ENCODE measurements at regions not wholly inside any gene's neighbourhood (a gene's known extent, or its start where the extent isn't known, plus 50 kb on each side); places are given as distances from the start of the nearest gene placed in this dataset.

DNA sequence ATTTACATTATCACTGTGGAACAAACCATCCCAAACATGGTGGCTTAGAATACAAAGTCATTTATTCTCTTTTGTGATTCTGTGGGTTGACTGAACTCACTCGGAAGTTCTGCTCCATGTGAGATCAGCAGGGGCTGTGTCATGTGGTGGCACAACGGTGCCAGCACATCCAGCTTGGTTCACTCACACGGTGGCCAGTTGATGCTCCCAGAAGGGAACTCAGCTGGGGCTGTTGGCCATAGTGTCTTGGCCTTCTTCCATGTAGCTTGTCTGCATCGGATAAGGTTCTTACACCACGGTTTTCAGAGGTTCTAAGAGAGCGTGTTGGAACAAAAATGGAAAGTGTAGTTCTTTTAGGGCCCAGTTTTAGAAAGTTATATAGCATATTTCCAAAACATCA, 312.7 kb downstream of the DMRT2 start:
- no peak overlapping the region for H3K27ac Mint-ChIP-seq
- POLR2A ChIA-PET: no interaction called here
- DNase-seq (no peak), ATAC-seq (no peak)
- peaks cover 0 to 9% (median 3%) of the 10 kb centered on the region in 5 donors for H3K27me3 Mint-ChIP-seq
- H3K36me3 Mint-ChIP-seq: no peaks in the 10 kb centered on the region
- H3K4me1 Mint-ChIP-seq: peaks cover 0 to 13% (median 3%) of the 10 kb centered on the region in 4 donors
- H3K9me3 Mint-ChIP-seq: peaks cover 0 to 4% (median 0%) of the 10 kb centered on the region in 9 donors
- no peak overlapping the region for H3K4me3 Mint-ChIP-seq

DNA sequence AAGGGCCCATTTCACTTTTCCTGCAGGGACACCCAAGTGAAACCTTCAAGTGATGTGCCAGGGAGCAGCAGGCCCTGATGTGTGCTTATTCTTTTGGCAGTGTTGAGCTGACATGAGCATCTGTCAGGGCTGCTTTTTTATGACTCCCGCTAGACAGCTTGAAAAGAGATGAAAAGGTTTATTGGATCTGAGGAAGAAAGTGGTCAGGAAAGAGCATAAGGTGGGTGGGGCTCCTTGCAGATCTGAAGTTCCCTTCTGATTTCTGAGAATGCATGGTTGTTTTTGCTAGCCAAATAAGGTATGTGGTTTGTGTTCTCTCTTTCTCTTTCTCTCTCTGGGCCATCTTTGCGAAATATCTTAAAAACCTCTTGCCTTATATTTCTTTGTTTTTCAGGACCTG, 316.1 kb downstream of the DMRT2 start:
- Mint-ChIP-seq H3K27me3 (peaks cover 0 to 9% (median 3%) of the 10 kb centered on the region in 5 donors), H3K4me1 (peaks cover 0 to 13% (median 3%) of the 10 kb centered on the region in 4 donors), H3K27ac (peak overlapping the region in 5 of 10 donors; percentile 13 to 73 (median 23)), H3K36me3 (no peaks in the 10 kb centered on the region), H3K9me3 (peaks cover 0 to 4% (median 0%) of the 10 kb centered on the region in 9 donors), H3K4me3 (peak overlapping the region in 3 of 10 donors; percentile 2 to 18 (median 9))
- POLR2A ChIA-PET: no interaction called here
- ATAC-seq: peak in 1 of 2 donors; percentile 22
- DNase-seq: peak in 2 of 10 donors; percentile 30 to 35

DNA sequence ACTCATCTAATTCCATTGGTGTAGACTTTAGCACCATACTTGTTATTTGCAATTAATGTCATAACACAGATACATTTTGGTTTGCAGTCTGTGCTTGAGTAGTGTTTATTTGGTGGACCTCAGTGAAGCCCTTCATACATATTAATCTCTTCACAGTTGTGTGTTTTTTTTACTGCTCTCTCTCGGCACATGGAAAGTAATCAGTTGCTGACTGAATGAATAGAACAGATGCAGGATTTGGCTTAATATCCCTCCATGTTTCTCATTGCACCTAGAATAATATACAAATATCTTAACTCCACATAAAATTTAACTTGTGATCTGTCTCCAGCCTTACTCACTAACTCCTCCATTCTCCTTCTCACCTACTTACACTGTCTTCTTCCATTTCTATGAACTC, 319.1 kb downstream of the DMRT2 start:
- Mint-ChIP-seq H3K4me3 (no peak overlapping the region), H3K9me3 (no peaks in the 10 kb centered on the region), H3K36me3 (no peaks in the 10 kb centered on the region), H3K27ac (no peak overlapping the region), H3K27me3 (no peaks in the 10 kb centered on the region), H3K4me1 (peaks cover 0 to 13% (median 3%) of the 10 kb centered on the region in 4 donors)
- ATAC-seq (no peak), DNase-seq (no peak)
- POLR2A ChIA-PET: no interaction called here

DNA sequence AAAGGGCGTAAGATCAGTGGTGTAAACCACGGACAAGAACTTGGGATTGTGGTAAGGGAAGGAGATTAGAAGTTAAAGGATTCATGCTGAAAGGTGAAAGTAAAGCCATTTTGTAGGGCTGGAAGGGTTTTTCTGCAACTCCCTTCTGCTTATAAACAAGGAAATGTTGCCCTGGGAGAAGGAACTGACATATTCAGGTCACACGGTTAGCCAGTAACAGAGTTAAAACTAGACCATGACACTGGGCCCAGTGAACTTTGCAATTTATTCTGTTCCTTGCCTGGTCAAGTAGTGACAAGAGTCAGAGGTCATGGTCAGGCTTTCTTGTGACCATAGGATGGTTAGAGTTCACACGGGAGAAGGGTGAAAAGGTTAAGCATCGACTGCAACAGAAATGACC, 323.3 kb downstream of the DMRT2 start:
- DNase-seq (no peak), ATAC-seq (no peak)
- Mint-ChIP-seq H3K27me3 (no peaks in the 10 kb centered on the region), H3K4me1 (no peaks in the 10 kb centered on the region), H3K27ac (no peak overlapping the region), H3K36me3 (no peaks in the 10 kb centered on the region), H3K4me3 (no peak overlapping the region), H3K9me3 (no peaks in the 10 kb centered on the region)
- POLR2A ChIA-PET: no interaction called here

DNA sequence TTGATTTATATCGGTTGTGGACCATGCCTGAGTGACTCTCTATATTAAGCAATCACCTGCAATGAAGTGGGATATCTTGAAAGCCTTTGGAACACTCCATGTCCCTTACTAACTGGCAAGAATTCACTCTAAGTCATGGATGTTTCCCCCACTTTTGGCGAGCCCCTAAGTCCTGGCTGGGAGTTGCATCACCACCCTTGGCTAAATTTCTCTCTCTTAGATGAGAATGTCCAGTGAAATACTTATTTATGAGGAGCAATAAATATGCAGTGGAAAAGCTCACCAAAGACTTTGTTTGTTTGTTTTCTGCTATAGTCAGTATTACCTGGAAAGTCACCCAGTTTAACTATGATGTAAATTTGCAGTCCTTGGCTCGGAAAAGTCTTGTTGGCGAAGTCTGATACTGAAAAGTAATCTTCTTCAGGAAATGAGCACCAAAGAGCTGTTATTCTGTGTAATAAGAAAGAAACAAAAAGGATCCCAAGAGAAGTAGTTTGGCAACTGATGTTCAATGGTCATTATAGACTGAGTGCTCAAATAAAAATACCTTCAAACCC, 333.8 kb downstream of the DMRT2 start:
- POLR2A ChIA-PET: no interaction called here
- Mint-ChIP-seq H3K27me3 (peaks cover 0 to 1% (median 0%) of the 10 kb centered on the region in 5 donors), H3K27ac (no peak overlapping the region), H3K4me1 (no peaks in the 10 kb centered on the region), H3K9me3 (peaks cover 0 to 2% (median 0%) of the 10 kb centered on the region in 9 donors), H3K36me3 (no peaks in the 10 kb centered on the region), H3K4me3 (no peak overlapping the region)
- DNase-seq (no peak), ATAC-seq (no peak)

DNA sequence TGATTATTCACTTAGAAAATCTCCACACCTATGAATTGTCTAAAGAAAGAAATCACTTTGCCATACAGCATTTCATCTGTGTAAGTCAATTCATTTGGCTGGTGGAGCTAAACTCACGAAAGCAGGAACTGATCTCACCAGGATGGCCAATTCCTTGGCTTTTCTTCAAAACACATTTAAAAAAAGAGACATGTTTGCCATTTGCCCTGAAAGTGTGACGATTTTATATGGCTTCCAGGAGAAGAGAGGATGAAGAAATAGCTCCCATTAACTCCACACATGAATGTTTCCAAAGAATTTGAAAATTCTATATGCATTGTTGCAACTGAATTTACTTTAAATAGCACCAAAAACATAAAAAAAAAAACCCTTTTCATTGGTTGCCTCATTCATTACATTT, 334.7 kb downstream of the DMRT2 start:
- Mint-ChIP-seq H3K27ac (no peak overlapping the region), H3K4me3 (no peak overlapping the region), H3K36me3 (no peaks in the 10 kb centered on the region), H3K4me1 (no peaks in the 10 kb centered on the region), H3K9me3 (peaks cover 0 to 2% (median 0%) of the 10 kb centered on the region in 9 donors), H3K27me3 (peaks cover 0 to 1% (median 0%) of the 10 kb centered on the region in 5 donors)
- DNase-seq: no peak
- POLR2A ChIA-PET: no interaction called here
- no peak for ATAC-seq

DNA sequence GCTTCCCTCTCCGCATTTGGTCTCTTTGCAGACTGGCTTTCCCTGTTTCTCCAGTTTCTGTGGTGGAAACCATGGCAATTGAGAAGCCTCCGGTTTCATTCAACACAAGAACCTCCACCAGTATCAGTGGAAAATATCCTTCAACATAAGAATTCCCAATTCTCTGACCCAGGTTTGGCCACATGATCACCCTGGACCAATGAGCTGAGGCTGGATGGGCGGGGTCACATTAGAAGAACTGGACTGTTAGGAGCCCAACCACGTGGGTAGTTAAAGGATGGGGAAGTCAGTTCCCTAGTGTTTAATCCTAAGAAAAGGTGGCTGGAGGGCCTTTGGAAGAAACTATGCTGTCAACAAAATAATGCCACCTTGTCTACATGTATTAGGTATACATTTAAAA, 336.3 kb downstream of the DMRT2 start:
- H3K4me3 Mint-ChIP-seq: no peak overlapping the region
- ATAC-seq: no peak
- POLR2A ChIA-PET: no interaction called here
- H3K9me3 Mint-ChIP-seq: no peaks in the 10 kb centered on the region
- no peak overlapping the region for H3K27ac Mint-ChIP-seq
- peaks cover 0 to 4% (median 0%) of the 10 kb centered on the region in 5 donors for H3K27me3 Mint-ChIP-seq
- no peaks in the 10 kb centered on the region for H3K4me1 Mint-ChIP-seq
- no peak for DNase-seq
- no peaks in the 10 kb centered on the region for H3K36me3 Mint-ChIP-seq

DNA sequence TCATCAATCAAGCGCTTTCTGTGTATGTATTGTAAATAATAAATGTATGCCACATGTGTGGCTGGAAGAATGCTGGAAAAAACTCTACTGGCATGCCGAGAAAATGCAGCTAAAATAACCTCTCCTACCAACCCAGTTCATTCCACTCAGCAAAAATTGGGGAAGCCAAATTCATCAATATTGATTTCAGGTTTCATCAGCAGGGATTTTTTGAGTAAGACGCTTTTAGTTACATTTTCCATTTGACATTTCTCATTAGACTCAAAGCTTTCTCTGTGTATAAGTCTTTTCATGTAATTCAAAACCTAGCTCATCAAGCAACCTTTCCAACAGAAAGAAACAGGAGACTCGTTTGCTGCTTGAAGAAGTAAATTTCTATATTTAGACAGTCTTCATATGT, 338.1 kb downstream of the DMRT2 start:
- Mint-ChIP-seq H3K4me3 (no peak overlapping the region), H3K9me3 (peaks cover 0 to 1% (median 0%) of the 10 kb centered on the region in 9 donors), H3K4me1 (no peaks in the 10 kb centered on the region), H3K27me3 (peaks cover 0 to 6% (median 0%) of the 10 kb centered on the region in 5 donors), H3K36me3 (no peaks in the 10 kb centered on the region), H3K27ac (no peak overlapping the region)
- POLR2A ChIA-PET: no interaction called here
- DNase-seq (no peak), ATAC-seq (no peak)

DNA sequence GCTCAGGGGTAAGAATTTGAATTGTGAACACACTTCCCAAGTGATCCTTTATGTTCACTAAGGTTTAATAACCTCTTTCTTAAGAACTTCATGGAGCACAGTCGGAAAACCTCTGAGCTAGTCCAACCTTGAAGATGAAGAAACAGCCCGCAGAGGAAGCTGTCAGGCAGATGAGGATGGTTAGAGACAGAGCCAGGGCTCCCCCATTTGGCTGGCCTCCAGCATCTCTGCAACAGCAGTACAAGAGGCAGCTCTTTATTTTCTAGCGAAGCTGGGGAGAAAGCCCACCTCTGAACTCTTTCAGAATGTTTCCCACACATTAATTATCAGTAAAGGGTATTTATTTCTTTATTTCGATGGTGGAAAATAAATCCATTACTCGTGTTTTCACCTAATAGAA, 350.8 kb downstream of the DMRT2 start:
- Mint-ChIP-seq H3K4me3 (no peak overlapping the region), H3K27me3 (peaks cover 0 to 4% (median 0%) of the 10 kb centered on the region in 5 donors), H3K4me1 (peaks cover 0 to 8% (median 0%) of the 10 kb centered on the region in 4 donors), H3K36me3 (no peaks in the 10 kb centered on the region), H3K27ac (no peak overlapping the region), H3K9me3 (peaks cover 0 to 25% (median 7%) of the 10 kb centered on the region in 9 donors)
- DNase-seq (peak in 1 of 10 donors; percentile 9), ATAC-seq (no peak)
- POLR2A ChIA-PET: no interaction called here

DNA sequence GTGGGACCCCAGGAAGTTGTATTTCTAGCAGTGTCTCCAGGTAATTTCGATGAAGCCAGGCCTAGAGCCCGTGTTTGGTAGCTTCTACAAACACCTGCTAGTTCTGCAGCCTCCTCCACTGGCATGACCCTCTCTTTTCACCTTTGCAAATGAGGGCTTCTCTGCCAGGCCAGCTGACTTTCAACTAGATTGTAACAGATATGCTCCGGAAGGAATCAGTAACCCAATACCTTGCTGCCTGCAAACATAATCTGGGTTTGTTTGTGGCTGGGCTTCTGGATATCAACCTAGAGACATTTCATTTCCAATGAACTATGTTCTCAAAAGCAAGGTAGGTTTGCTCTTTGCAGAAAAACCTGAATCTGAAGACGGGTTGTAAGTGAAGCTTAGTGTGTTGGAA, 354.8 kb downstream of the DMRT2 start:
- H3K27me3 Mint-ChIP-seq: peaks cover 0 to under 1% (median 0%) of the 10 kb centered on the region in 5 donors
- POLR2A ChIA-PET: no interaction called here
- peaks cover 0 to 8% (median 0%) of the 10 kb centered on the region in 4 donors for H3K4me1 Mint-ChIP-seq
- no peak overlapping the region for H3K27ac Mint-ChIP-seq
- no peaks in the 10 kb centered on the region for H3K36me3 Mint-ChIP-seq
- ATAC-seq (no peak), DNase-seq (no peak)
- H3K9me3 Mint-ChIP-seq: peaks cover 0 to 3% (median 0%) of the 10 kb centered on the region in 9 donors
- no peak overlapping the region for H3K4me3 Mint-ChIP-seq

DNA sequence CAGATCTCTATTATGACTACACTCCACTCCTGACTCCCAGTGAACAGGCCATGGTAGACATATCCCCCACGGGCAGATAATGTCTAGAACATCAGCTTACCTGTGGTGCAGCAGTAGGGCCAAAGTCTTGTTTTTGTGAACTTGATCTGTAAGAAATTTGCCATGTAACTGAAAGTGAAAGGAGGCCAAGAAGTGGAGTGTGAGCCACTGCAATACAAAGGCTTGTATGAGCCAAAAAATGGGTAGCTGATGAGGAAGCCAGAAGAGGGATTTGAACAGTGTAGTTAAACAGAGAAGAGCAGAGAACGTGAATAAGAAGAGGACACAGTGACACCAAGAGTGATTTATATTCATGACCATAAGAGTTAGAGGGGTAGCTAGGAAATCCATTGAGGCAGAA, 361.7 kb downstream of the DMRT2 start:
- Mint-ChIP-seq H3K4me1 (no peaks in the 10 kb centered on the region), H3K27me3 (peaks cover 0 to 6% (median 2%) of the 10 kb centered on the region in 5 donors), H3K36me3 (no peaks in the 10 kb centered on the region), H3K9me3 (peaks cover 0 to 10% (median 0%) of the 10 kb centered on the region in 9 donors), H3K4me3 (no peak overlapping the region), H3K27ac (no peak overlapping the region)
- no peak for ATAC-seq
- DNase-seq: no peak
- POLR2A ChIA-PET: no interaction called here

DNA sequence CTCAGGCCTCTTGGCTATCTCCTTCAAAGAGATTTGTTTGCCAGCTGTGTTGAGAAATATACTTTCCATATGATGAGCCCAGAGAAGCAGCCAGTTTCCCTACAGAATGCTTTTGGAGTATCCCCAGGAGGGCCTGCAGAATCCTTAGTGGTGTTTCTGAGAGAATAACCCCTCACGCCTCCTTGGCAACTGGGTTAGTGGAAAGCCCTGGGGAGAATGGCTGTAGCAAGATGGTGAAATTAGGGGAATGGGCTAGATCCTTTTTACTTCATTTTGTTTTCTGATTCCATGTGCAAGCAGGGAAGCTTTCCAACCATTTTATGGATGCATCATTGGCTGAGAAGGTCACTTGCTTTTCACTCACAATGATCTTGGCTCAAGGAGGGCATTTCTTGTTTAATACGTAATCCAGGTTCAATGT, 364.6 kb downstream of the DMRT2 start:
- Mint-ChIP-seq H3K27ac (no peak overlapping the region), H3K4me3 (no peak overlapping the region), H3K9me3 (peaks cover 0 to 10% (median 0%) of the 10 kb centered on the region in 9 donors), H3K27me3 (peaks cover 0 to 6% (median 2%) of the 10 kb centered on the region in 5 donors), H3K36me3 (no peaks in the 10 kb centered on the region), H3K4me1 (no peaks in the 10 kb centered on the region)
- POLR2A ChIA-PET: no interaction called here
- DNase-seq (no peak), ATAC-seq (no peak)

DNA sequence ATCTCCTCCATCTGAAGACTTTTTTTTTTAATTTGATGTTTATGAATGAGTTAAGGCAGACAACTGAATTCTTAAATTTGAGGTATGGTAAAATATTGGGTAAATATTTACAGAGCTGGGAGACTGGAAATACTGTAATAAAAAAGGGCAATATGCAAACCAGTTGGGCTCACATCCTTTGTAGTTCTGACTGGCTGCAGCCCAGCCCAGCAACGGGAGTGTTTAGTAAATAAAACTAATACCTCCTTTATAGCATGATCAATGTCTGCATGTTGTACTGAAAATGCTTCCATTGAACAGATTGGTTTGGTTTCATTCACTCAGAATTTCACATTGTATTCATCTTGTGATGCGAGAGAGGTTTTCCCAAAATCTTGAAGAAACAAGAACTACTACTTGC, 365.0 kb downstream of the DMRT2 start:
- ATAC-seq (no peak), DNase-seq (no peak)
- H3K27ac Mint-ChIP-seq: no peak overlapping the region
- peaks cover 0 to 4% (median 2%) of the 10 kb centered on the region in 5 donors for H3K27me3 Mint-ChIP-seq
- H3K36me3 Mint-ChIP-seq: no peaks in the 10 kb centered on the region
- POLR2A ChIA-PET: no interaction called here
- H3K9me3 Mint-ChIP-seq: peaks cover 0 to 10% (median 0%) of the 10 kb centered on the region in 9 donors
- no peaks in the 10 kb centered on the region for H3K4me1 Mint-ChIP-seq
- no peak overlapping the region for H3K4me3 Mint-ChIP-seq

DNA sequence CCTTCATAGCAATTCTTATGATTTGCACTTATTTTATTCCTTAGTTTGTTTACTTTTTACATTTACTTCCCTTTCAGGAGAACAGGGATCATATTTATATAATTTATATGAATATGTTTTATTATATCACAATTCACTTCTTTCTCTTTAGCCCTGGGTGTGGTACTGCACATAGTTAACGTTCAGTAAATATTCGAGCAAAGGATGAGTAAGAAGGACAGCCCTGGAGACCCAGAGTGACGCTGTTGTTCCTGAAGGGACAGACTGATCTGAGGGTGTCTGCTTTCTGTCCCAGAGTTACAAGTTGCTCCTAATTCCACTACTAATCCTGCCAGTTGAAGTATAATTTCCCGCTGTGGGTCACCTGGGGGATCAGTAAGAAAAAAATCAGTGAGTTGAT, 366.1 kb downstream of the DMRT2 start:
- H3K27me3 Mint-ChIP-seq: peaks cover 0 to 2% (median 0%) of the 10 kb centered on the region in 5 donors
- H3K9me3 Mint-ChIP-seq: peaks cover 0 to 10% (median 0%) of the 10 kb centered on the region in 9 donors
- ATAC-seq: no peak
- H3K36me3 Mint-ChIP-seq: no peaks in the 10 kb centered on the region
- POLR2A ChIA-PET: interaction anchor here (0.8 kb wide), 1 partner anchor 89 kb away, joined by 3 read pairs; no protein-coding TSS in a partner anchor
- no peak overlapping the region for H3K4me3 Mint-ChIP-seq
- H3K27ac Mint-ChIP-seq: no peak overlapping the region
- H3K4me1 Mint-ChIP-seq: no peaks in the 10 kb centered on the region
- DNase-seq: no peak

Measured in naive thymus-derived CD8-positive, alpha-beta T cell (primary cell).